ENCODE measurements at regions not wholly inside any gene's neighbourhood (a gene's known extent, or its start where the extent isn't known, plus 50 kb on each side); places are given as distances from the start of the nearest gene placed in this dataset.

DNA sequence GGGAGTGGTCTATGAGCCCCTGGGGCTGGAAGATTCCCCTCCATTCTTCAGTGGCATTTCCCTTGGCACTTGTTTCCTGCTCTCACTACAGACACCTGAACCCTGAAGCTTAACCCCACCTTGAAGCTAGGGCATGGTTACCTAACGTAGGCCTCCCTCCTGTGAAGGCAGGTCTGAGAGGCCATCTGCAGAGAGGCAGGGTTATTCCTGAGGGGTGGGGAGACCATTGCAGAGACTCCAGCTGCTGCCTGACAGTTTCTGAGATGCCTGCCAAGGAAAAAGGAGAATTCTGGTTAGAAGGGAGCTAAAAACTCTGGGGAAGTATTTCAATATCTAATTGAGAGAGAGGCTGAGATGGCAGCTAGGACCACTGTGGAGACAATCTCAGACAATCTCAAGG, 119.3 kb upstream of the NDUFV2 start:
- H3K27ac Mint-ChIP-seq (ENCODE audit: unreplicated experiment) = no peak overlapping the region
- H3K4me1 Mint-ChIP-seq (ENCODE audit: low read depth) = peaks cover 37% of the 10 kb centered on the region
- no peak overlapping the region for H3K4me3 Mint-ChIP-seq (ENCODE audit: unreplicated experiment)
- TF ChIP-seq, protein P1, sequence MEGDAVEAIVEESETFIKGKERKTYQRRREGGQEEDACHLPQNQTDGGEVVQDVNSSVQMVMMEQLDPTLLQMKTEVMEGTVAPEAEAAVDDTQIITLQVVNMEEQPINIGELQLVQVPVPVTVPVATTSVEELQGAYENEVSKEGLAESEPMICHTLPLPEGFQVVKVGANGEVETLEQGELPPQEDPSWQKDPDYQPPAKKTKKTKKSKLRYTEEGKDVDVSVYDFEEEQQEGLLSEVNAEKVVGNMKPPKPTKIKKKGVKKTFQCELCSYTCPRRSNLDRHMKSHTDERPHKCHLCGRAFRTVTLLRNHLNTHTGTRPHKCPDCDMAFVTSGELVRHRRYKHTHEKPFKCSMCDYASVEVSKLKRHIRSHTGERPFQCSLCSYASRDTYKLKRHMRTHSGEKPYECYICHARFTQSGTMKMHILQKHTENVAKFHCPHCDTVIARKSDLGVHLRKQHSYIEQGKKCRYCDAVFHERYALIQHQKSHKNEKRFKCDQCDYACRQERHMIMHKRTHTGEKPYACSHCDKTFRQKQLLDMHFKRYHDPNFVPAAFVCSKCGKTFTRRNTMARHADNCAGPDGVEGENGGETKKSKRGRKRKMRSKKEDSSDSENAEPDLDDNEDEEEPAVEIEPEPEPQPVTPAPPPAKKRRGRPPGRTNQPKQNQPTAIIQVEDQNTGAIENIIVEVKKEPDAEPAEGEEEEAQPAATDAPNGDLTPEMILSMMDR (IDR thresholded peaks at IDR 0.05) = no peak
- no peaks in the 10 kb centered on the region for H3K36me3 Mint-ChIP-seq (ENCODE audit: low read depth)
- no peaks in the 10 kb centered on the region for H3K27me3 Mint-ChIP-seq (ENCODE audit: low read depth)
- H3K9me3 Mint-ChIP-seq (ENCODE audit: low read depth) = no peaks in the 10 kb centered on the region
- no peak for DNase-seq (ENCODE audit: low spot score)

DNA sequence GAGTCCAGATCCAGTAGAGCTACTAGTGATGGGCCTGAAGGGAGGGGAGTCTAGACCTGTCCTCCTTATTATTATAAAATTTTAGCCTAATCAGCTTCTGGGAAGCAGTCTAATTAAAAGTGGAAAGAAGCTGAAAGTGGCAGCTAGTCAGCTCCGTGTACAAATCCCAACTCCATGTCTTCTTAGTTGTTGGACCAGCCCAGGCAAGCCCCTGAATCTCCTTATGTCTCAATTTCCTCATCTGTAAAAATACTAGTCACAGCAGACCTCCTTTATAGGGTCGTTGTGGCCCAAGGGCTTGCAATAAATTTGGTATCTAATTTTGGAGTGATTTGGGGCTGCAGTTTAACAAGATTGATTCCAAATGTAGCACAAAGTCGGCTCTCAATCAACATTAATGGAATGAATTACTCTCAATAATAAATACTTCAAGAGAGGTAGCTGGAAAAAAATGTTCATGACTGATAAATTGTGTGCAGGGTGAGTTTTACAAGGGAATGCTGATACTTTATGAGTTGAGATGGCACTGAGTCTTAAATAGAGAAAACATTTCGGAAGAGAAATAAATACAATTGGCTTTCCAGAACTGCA, 118.3 kb upstream of the NDUFV2 start:
- H3K36me3 Mint-ChIP-seq (ENCODE audit: low read depth) = no peaks in the 10 kb centered on the region
- H3K9me3 Mint-ChIP-seq (ENCODE audit: low read depth) = no peaks in the 10 kb centered on the region
- no peaks in the 10 kb centered on the region for H3K27me3 Mint-ChIP-seq (ENCODE audit: low read depth)
- no peak overlapping the region for H3K27ac Mint-ChIP-seq (ENCODE audit: unreplicated experiment)
- no peak overlapping the region for H3K4me3 Mint-ChIP-seq (ENCODE audit: unreplicated experiment)
- TF ChIP-seq, protein P1 (IDR thresholded peaks at IDR 0.05) = no peak
- H3K4me1 Mint-ChIP-seq (ENCODE audit: low read depth) = peaks cover 38% of the 10 kb centered on the region
- no peak for DNase-seq (ENCODE audit: low spot score)

DNA sequence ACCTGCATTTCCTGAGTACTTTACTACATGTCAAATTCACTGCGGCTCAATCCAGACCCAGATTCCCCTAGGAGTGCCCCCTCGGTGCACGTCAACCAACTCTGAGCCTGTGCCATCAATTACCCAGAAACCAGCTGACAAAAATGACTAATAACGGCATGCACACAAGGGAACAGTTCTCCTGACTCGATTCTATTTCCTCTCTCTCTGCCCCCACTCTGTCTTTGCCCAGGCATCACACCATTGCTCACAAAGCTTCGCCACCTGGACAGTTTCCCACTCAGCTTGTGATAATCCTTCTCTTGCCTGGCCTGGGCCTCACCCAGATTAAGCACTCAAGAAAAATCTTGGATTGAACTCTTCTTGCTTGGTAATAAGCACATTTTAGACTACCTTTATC, 115.3 kb upstream of the NDUFV2 start:
- Mint-ChIP-seq H3K9me3 (ENCODE audit: low read depth) (no peaks in the 10 kb centered on the region), H3K4me1 (ENCODE audit: low read depth) (peaks cover 46% of the 10 kb centered on the region), H3K36me3 (ENCODE audit: low read depth) (no peaks in the 10 kb centered on the region), H3K27ac (ENCODE audit: unreplicated experiment) (peak overlapping the region; percentile 32), H3K4me3 (ENCODE audit: unreplicated experiment) (no peak overlapping the region), H3K27me3 (ENCODE audit: low read depth) (no peaks in the 10 kb centered on the region)
- no peak for DNase-seq (ENCODE audit: low spot score)
- TF ChIP-seq, protein P1 (IDR thresholded peaks at IDR 0.05) = no peak

DNA sequence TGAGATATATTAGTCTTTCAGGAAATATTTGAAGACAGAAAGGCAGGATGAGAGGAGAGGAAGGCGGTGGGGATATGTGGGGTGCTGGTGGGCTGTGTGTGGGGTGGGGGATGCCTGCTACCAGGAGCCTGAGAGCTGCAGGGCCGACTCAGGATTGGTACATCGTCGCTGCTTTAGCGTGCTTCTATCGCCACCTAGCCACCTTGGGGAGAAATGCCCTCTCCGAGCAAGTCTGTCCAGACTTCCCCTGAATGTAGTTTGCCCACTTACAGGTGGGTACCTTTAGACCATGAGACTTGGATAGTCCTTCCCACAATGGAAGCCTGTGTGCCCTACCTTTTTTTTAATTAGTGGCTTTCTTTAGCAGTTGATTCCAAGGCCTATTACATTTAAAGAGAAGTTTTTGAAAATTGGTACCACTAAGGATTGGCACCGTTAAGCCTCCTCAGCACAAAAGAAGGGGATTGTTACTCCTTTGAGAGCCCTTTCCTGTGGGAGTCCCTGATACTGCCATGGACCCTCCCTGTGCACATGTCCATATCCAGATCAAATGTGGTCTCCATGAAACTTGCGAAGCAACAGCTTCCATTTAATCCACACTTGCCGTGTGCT, 114.1 kb upstream of the NDUFV2 start:
- H3K4me3 Mint-ChIP-seq (ENCODE audit: unreplicated experiment) = no peak overlapping the region
- H3K9me3 Mint-ChIP-seq (ENCODE audit: low read depth) = no peaks in the 10 kb centered on the region
- no peaks in the 10 kb centered on the region for H3K36me3 Mint-ChIP-seq (ENCODE audit: low read depth)
- H3K27me3 Mint-ChIP-seq (ENCODE audit: low read depth) = no peaks in the 10 kb centered on the region
- TF ChIP-seq, protein P1 (IDR thresholded peaks at IDR 0.05) = peak; percentile 90
- no peak for DNase-seq (ENCODE audit: low spot score)
- H3K4me1 Mint-ChIP-seq (ENCODE audit: low read depth) = peaks cover 35% of the 10 kb centered on the region
- no peak overlapping the region for H3K27ac Mint-ChIP-seq (ENCODE audit: unreplicated experiment)

DNA sequence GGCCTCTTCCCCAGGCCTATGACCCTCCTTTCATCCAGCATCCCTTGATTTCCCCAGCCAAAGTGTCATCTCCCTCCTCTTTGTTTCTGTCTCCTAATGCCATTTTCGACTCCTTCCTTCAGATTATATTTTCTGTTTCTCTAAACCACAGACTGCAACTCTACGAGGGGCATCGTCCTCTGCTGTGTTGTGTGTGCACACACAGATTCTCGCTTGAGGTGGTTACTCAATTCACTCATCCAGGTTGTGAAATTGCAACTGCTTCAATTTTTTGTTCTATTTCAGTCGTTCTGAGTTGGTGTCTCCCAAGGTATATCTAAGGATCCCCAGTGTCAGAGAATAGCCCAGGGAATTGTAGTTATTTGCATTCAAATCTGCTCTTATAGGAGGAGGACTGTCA, 113.5 kb upstream of the NDUFV2 start:
- Mint-ChIP-seq H3K4me1 (ENCODE audit: low read depth) (peaks cover 34% of the 10 kb centered on the region), H3K9me3 (ENCODE audit: low read depth) (no peaks in the 10 kb centered on the region), H3K4me3 (ENCODE audit: unreplicated experiment) (no peak overlapping the region), H3K27me3 (ENCODE audit: low read depth) (no peaks in the 10 kb centered on the region), H3K27ac (ENCODE audit: unreplicated experiment) (no peak overlapping the region), H3K36me3 (ENCODE audit: low read depth) (no peaks in the 10 kb centered on the region)
- no peak for DNase-seq (ENCODE audit: low spot score)
- TF ChIP-seq, protein P1 (IDR thresholded peaks at IDR 0.05) = no peak
